H1 (cell line): ENCODE measurements at regions not wholly inside any gene's neighbourhood (a gene's known extent, or its start where the extent isn't known, plus 50 kb on each side); places are given as distances from the start of the nearest gene placed in this dataset.

ENCODE experiments used
- CTCF ChIA-PET: fragments of 300-600 bp; sonication (Branson Sonifier 250); formaldehyde crosslinking; loops from one replicate; lab custom pipeline; 2021; ENCODE audit not compliant: partially characterized antibody; lab: Charles Lee
- POLR2A ChIA-PET: fragments of 300-600 bp; sonication (Branson Sonifier 250); formaldehyde crosslinking; loops from one replicate; lab custom pipeline; 2021; ENCODE audit warnings: inconsistent platforms; ENCODE audit not compliant: partially characterized antibody; lab: Charles Lee
- DNase-seq, 2 experiments: peaks; one replicate each; pipeline versions ENCODE4 v3.0.0 to v3.0.0-alpha.2; 2010 to 2022; ENCODE audit warnings: low spot score in 2 of 2, low read depth in 1 of 2, mixed read lengths in 1 of 2
- FAIRE-seq: peaks from 2 replicates; lab custom pipeline; 2011; peaks lifted over from hg19 to GRCh38; lab: Jason Lieb, UNC
- H2AFZ ChIP-seq: 2 replicates; pipeline ENCODE4 v1.8.1; 2012; ENCODE audit warnings: low read length, inconsistent platforms
- H2AK5ac ChIP-seq: 2 replicates; pipeline ENCODE4 v1.6.1; 2013; ENCODE audit warnings: low read depth, low read length
- H2BK120ac ChIP-seq: replicated peaks from 2 replicates; pipeline ENCODE3; 2013; ENCODE audit warnings: low read depth, low read length, inconsistent platforms
- H2BK12ac ChIP-seq: 2 replicates; pipeline ENCODE4 v1.6.1; 2013; ENCODE audit warnings: low read depth, low read length
- H2BK15ac ChIP-seq: 2 replicates; pipeline ENCODE4 v1.6.1; 2013; ENCODE audit warnings: low read length
- H2BK20ac ChIP-seq: 2 replicates; pipeline ENCODE4 v1.6.1; 2013; ENCODE audit warnings: low read length
- H2BK5ac ChIP-seq: 2 replicates; pipeline ENCODE4 v1.6.1; 2013; ENCODE audit warnings: low read depth, low read length
- H3K14ac ChIP-seq: 2 replicates; pipeline ENCODE4 v1.6.1; 2013; ENCODE audit warnings: inconsistent platforms; ENCODE audit not compliant: insufficient read length
- H3K18ac ChIP-seq: 2 replicates; pipeline ENCODE4 v1.6.1; 2013; ENCODE audit warnings: low read length; ENCODE audit errors: extremely low read depth
- H3K23ac ChIP-seq: 2 replicates; pipeline ENCODE4 v1.6.1; 2013; ENCODE audit warnings: inconsistent platforms; ENCODE audit not compliant: insufficient read length
- H3K23me2 ChIP-seq: 2 replicates; pipeline ENCODE4 v1.6.1; 2013; ENCODE audit warnings: low read depth, low read length
- H3K27ac ChIP-seq: 2 replicates; pipeline ENCODE4 v1.6.1; 2011; ENCODE audit warnings: low read depth, low read length, inconsistent platforms
- H3K27me3 ChIP-seq, 4 experiments: replicated peaks in 1 of 4; 1 replicate in 1 of 4; 2 replicates in 3 of 4; pipeline versions ENCODE4 v1.6.1 to v1.8.1; 2011 to 2013; ENCODE audit warnings: low read length in 3 of 4, mild to moderate bottlenecking in 3 of 4, inconsistent platforms in 2 of 4, mixed read lengths in 2 of 4, moderate library complexity in 1 of 4; ENCODE audit not compliant: control insufficient read depth in 3 of 4, insufficient read depth in 3 of 4; ENCODE audit errors: extremely low read depth in 1 of 4
- H3K36me3 ChIP-seq, 4 experiments: 2 replicates each; pipeline versions ENCODE4 v1.6.1 to v1.8.1; 2011 to 2013; ENCODE audit warnings: mild to moderate bottlenecking in 4 of 4, low read length in 3 of 4, moderate library complexity in 2 of 4, control low read depth in 1 of 4, inconsistent platforms in 1 of 4; ENCODE audit not compliant: insufficient read depth in 4 of 4, control insufficient read depth in 2 of 4
- H3K4ac ChIP-seq: replicated peaks from 2 replicates; pipeline ENCODE3; 2013; ENCODE audit warnings: low read length, low read depth, mixed read lengths, inconsistent platforms; ENCODE audit not compliant: insufficient read length
- H3K4me1 ChIP-seq, 4 experiments: replicated peaks in 1 of 4; 1 replicate in 1 of 4; 2 replicates in 3 of 4; pipeline versions ENCODE4 v1.6.1 to v1.8.1; 2011 to 2013; ENCODE audit warnings: low read length in 3 of 4, inconsistent platforms in 2 of 4, mixed read lengths in 1 of 4; ENCODE audit not compliant: insufficient read depth in 4 of 4, control insufficient read depth in 3 of 4
- H3K4me2 ChIP-seq, 2 experiments: 2 replicates each; pipeline versions ENCODE4 v1.6.1 to v1.8.1; 2011 to 2013; ENCODE audit warnings: low read depth in 2 of 2, low read length in 2 of 2, control low read depth in 1 of 2, inconsistent platforms in 1 of 2, mild to moderate bottlenecking in 1 of 2; ENCODE audit not compliant: insufficient read depth in 1 of 2
- H3K4me3 ChIP-seq, 4 experiments: fragments of 200-600, 300-600 bp in 1 of 4; sonication (generic), shearing (Covaris generic), sonication (Bioruptor Twin) in 1 of 4; 2 replicates each; pipeline versions ENCODE4 v1.5.1 to v1.8.1; 2011 to 2016; ENCODE audit warnings: low read length in 4 of 4, low read depth in 3 of 4, control low read depth in 2 of 4, inconsistent platforms in 2 of 4, mild to moderate bottlenecking in 2 of 4, mixed read lengths in 1 of 4, moderate library complexity in 1 of 4; ENCODE audit not compliant: insufficient read depth in 2 of 4; ENCODE audit errors: extremely low read depth in 1 of 4
- H3K56ac ChIP-seq: replicated peaks from 2 replicates; pipeline ENCODE3; 2013; ENCODE audit warnings: low read depth, mild to moderate bottlenecking, mixed read lengths, low read length, inconsistent platforms; ENCODE audit not compliant: insufficient read length
- H3K79me1 ChIP-seq: 2 replicates; pipeline ENCODE4 v1.6.1; 2013; ENCODE audit warnings: low read depth, low read length, control low read depth
- H3K79me2 ChIP-seq, 2 experiments: 2 replicates each; pipeline versions ENCODE4 v1.6.1 to v1.8.1; 2012 to 2013; ENCODE audit warnings: low read length in 2 of 2, mild to moderate bottlenecking in 2 of 2, inconsistent platforms in 1 of 2; ENCODE audit not compliant: insufficient read depth in 2 of 2, control insufficient read depth in 1 of 2
- H3K9ac ChIP-seq, 4 experiments: replicated peaks in 1 of 4; 1 replicate in 1 of 4; 2 replicates in 3 of 4; pipeline versions ENCODE4 v1.6.1 to v1.8.1; 2011 to 2013; ENCODE audit warnings: low read depth in 3 of 4, low read length in 3 of 4, control low read depth in 2 of 4, mild to moderate bottlenecking in 2 of 4, moderate library complexity in 2 of 4, inconsistent platforms in 1 of 4; ENCODE audit errors: extremely low read depth in 1 of 4
- H3K9me3 ChIP-seq, 2 experiments: 2 replicates each; pipeline versions ENCODE4 v1.6.1 to v1.8.1; 2012 to 2013; ENCODE audit warnings: mild to moderate bottlenecking in 2 of 2, moderate library complexity in 2 of 2, control low read depth in 1 of 2, inconsistent platforms in 1 of 2, low read depth in 1 of 2, low read length in 1 of 2, mixed read lengths in 1 of 2; ENCODE audit not compliant: insufficient read depth in 2 of 2
- H4K20me1 ChIP-seq, 2 experiments: replicated peaks in 1 of 2; 2 replicates each; pipeline versions ENCODE3 to v1.8.1; 2011 to 2013; ENCODE audit warnings: inconsistent platforms in 2 of 2, low read length in 2 of 2, mild to moderate bottlenecking in 1 of 2; ENCODE audit not compliant: insufficient read depth in 2 of 2, control insufficient read depth in 1 of 2
- H4K5ac ChIP-seq: 2 replicates; pipeline ENCODE4 v1.6.1; 2013; ENCODE audit warnings: low read length, low read depth, mixed read lengths, inconsistent platforms; ENCODE audit not compliant: insufficient read length
- H4K8ac ChIP-seq: 2 replicates; pipeline ENCODE4 v1.8.0; 2013; ENCODE audit warnings: mild to moderate bottlenecking, moderate library complexity, low read length, inconsistent platforms; ENCODE audit not compliant: insufficient read depth; ENCODE audit errors: extremely low read depth
- H4K91ac ChIP-seq: replicated peaks from 2 replicates; pipeline ENCODE3; 2013; ENCODE audit warnings: low read length, mixed read lengths, inconsistent platforms; ENCODE audit not compliant: insufficient read length
- CTBP2 ChIP-seq: IDR thresholded peaks from 2 replicates; pipeline ENCODE4 v1.7.0; 2011; ENCODE audit warnings: borderline replicate concordance, mild to moderate bottlenecking, moderate library complexity, mixed read lengths, low read length; ENCODE audit not compliant: insufficient read depth, insufficient read length
- CTCF ChIP-seq, 3 experiments: IDR thresholded peaks; 1 replicate in 2 of 3; 2 replicates in 1 of 3; pipeline versions ENCODE4 v1.5.1 to v1.6.1; 2011; ENCODE audit warnings: low read length in 3 of 3, mild to moderate bottlenecking in 3 of 3, inconsistent platforms in 2 of 3, low read depth in 1 of 3, moderate library complexity in 1 of 3; ENCODE audit not compliant: insufficient read depth in 1 of 3; ENCODE audit errors: control extremely low read depth in 1 of 3
- EGR1 ChIP-seq: IDR thresholded peaks from 2 replicates; pipeline ENCODE4 v1.6.1; 2011; ENCODE audit warnings: low read depth, low read length, borderline replicate concordance
- EP300 ChIP-seq, 2 experiments: IDR thresholded peaks; 1 replicate in 1 of 2; 2 replicates in 1 of 2; pipeline ENCODE4 v1.6.1; 2011 to 2012; ENCODE audit warnings: low read depth in 2 of 2, low read length in 2 of 2, mild to moderate bottlenecking in 2 of 2, borderline replicate concordance in 1 of 2, inconsistent platforms in 1 of 2, moderate library complexity in 1 of 2
- JUN ChIP-seq: IDR thresholded peaks from 2 replicates; pipeline ENCODE4 v1.6.1; 2011; ENCODE audit warnings: low read depth, mild to moderate bottlenecking, improper control_type of control experiment, low read length
- NRF1 ChIP-seq: IDR thresholded peaks from 2 replicates; pipeline ENCODE4 v1.6.1; 2011; ENCODE audit warnings: mild to moderate bottlenecking, low read depth, low read length, improper control_type of control experiment
- POLR2A ChIP-seq, 2 experiments: IDR thresholded peaks; 1 replicate in 1 of 2; 2 replicates in 1 of 2; pipeline ENCODE4 v1.6.1; 2011; ENCODE audit warnings: low read depth in 2 of 2, low read length in 2 of 2, mild to moderate bottlenecking in 2 of 2; ENCODE audit errors: control extremely low read depth in 1 of 2
- SIX5 ChIP-seq: IDR thresholded peaks from 2 replicates; pipeline ENCODE4 v1.6.1; 2011; ENCODE audit warnings: mild to moderate bottlenecking, low read depth, low read length
- TEAD4 ChIP-seq: IDR thresholded peaks from 2 replicates; pipeline ENCODE4 v1.6.1; 2012; ENCODE audit warnings: low read depth, low read length, inconsistent platforms, mixed read lengths
- YY1 ChIP-seq: IDR thresholded peaks from 2 replicates; pipeline ENCODE4 v1.6.1; 2011; ENCODE audit warnings: low read depth, mild to moderate bottlenecking, low read length
- WGBS, 2 experiments: shearing (Covaris generic) in 1 of 2; methylation state at CpG; one replicate each; pipeline versions ENCODE4 v1.1.6 to v1.1.7; 2013 to 2015; ENCODE audit warnings: low lambda C conversion rate in 2 of 2, mixed read lengths in 2 of 2, inconsistent platforms in 1 of 2, low coverage in 1 of 2, missing lambda C conversion rate in 1 of 2; ENCODE audit not compliant: insufficient replicate concordance in 2 of 2, insufficient coverage in 1 of 2, insufficient read length in 1 of 2; ENCODE audit errors: extremely low coverage in 1 of 2, missing lambda C conversion rate in 1 of 2; 5-methylcytosine and 5-hydroxymethylcytosine counted together

GRCh38 chr4:142944565-142944964 lies 98.5 kb upstream of the INPP4B start:
- Histone ChIP-seq H3K27ac (no peak overlapping the region), H3K23ac (no peak overlapping the region), H2BK20ac (no peak overlapping the region), H3K79me1 (no peaks in the 10 kb centered on the region), H4K91ac (no peak overlapping the region), H2BK120ac (no peak overlapping the region), H3K79me2 (no peaks in the 10 kb centered on the region), H2AFZ (no peak overlapping the region), H3K4me3 (no peak overlapping the region), H3K4me1 (no peaks in the 10 kb centered on the region), H3K27me3 (no peaks in the 10 kb centered on the region), H3K18ac (no peak overlapping the region), H2BK12ac (no peak overlapping the region), H3K56ac (no peak overlapping the region), H4K20me1 (no peaks in the 10 kb centered on the region), H3K4me2 (no peak overlapping the region), H3K14ac (no peak overlapping the region), H3K36me3 (no peaks in the 10 kb centered on the region), H3K4ac (no peak overlapping the region), H3K9ac (no peak overlapping the region), H4K8ac (no peak overlapping the region), H4K5ac (no peak overlapping the region), H3K9me3 (no peaks in the 10 kb centered on the region), H2AK5ac (no peak overlapping the region), H2BK15ac (no peak overlapping the region), H2BK5ac (no peak overlapping the region), H3K23me2 (no peaks in the 10 kb centered on the region)
- ChIA-PET CTCF (interaction anchor here (2.3 kb wide), 1 partner anchor 41 kb away, joined by 6 read pairs; no protein-coding TSS in a partner anchor), POLR2A (interaction anchor here (1.4 kb wide), 1 partner anchor 17 kb away, joined by 3 read pairs; no protein-coding TSS in a partner anchor)
- DNase-seq (no peak), FAIRE-seq (no peak)
- WGBS, 2 experiments, result 97% methylated on average over 1 of the region's 1 CpG; no CpG with 5 or more reads in 1 of the 2 experiments
- TF ChIP-seq NRF1 (no peak), SIX5 (no peak), POLR2A (IDR thresholded peaks at IDR 0.05; ENCODE audit: control extremely low read depth in 1 of 2, low read depth in 2 of 2, low read length in 2 of 2) (no peak), YY1 (no peak), JUN (no peak), CTCF (IDR thresholded peaks at IDR 0.05; ENCODE audit: control extremely low read depth in 1 of 3, insufficient read depth in 1 of 3, low read depth in 1 of 3, low read length in 3 of 3) (no peak), EP300 (IDR thresholded peaks at IDR 0.05; ENCODE audit: borderline replicate concordance in 1 of 2, low read depth in 2 of 2, low read length in 2 of 2) (no peak), CTBP2 (no peak), EGR1 (no peak), TEAD4 (no peak)
